Lung (tissue), 11 donors: ENCODE measurements at regions not wholly inside any gene's neighbourhood (a gene's known extent, or its start where the extent isn't known, plus 50 kb on each side); places are given as distances from the start of the nearest gene placed in this dataset.

ENCODE experiments used
- ATAC-seq: fragments of 200-7000 bp; cut with Tn5 transposase; one replicate; pipeline ENCODE4 v1.9.1; 2020; ENCODE audit warnings: moderate number of reproducible peaks; ENCODE audit not compliant: insufficient read depth, low FRiP score
- DNase-seq, 3 donors: peaks; one replicate each; pipeline ENCODE4 v3.0.0-alpha.2; 2013 to 2017
- H3K27ac ChIP-seq, 2 donors: one replicate each; pipeline ENCODE4 v1.5.1; 2013; ENCODE audit warnings: mild to moderate bottlenecking in 2 of 2, moderate library complexity in 2 of 2, control low read depth in 1 of 2, inconsistent platforms in 1 of 2, low read depth in 1 of 2, low read length in 1 of 2
- H3K27me3 ChIP-seq, 3 donors: one replicate each; pipeline ENCODE4 v1.5.1; 2013; ENCODE audit warnings: low read length in 2 of 3; ENCODE audit not compliant: control insufficient read depth in 3 of 3, insufficient read depth in 3 of 3
- H3K36me3 ChIP-seq, 4 donors: one replicate each; pipeline ENCODE4 v1.5.1; 2013; ENCODE audit warnings: low read length in 4 of 4, mild to moderate bottlenecking in 1 of 4, moderate library complexity in 1 of 4; ENCODE audit not compliant: control insufficient read depth in 4 of 4, insufficient read depth in 4 of 4
- H3K4me1 ChIP-seq, 5 donors: one replicate each; pipeline ENCODE4 v1.5.1; 2013; ENCODE audit warnings: low read length in 5 of 5, mild to moderate bottlenecking in 2 of 5, moderate library complexity in 1 of 5; ENCODE audit not compliant: control insufficient read depth in 5 of 5, insufficient read depth in 5 of 5
- H3K4me3 ChIP-seq: one replicate; pipeline ENCODE4 v1.5.1; 2013; ENCODE audit warnings: mild to moderate bottlenecking, control low read depth, moderate library complexity
- H3K9ac ChIP-seq, 2 donors: one replicate each; pipeline ENCODE4 v1.5.1; 2013; ENCODE audit warnings: low read length in 2 of 2, control low read depth in 1 of 2; ENCODE audit not compliant: insufficient read depth in 1 of 2
- H3K9me3 ChIP-seq, 4 donors: one replicate each; pipeline ENCODE4 v1.5.1; 2013; ENCODE audit warnings: low read length in 3 of 4, mild to moderate bottlenecking in 1 of 4, moderate library complexity in 1 of 4; ENCODE audit not compliant: control insufficient read depth in 4 of 4, insufficient read depth in 3 of 4
- WGBS, 2 donors: extraction: QIAGEN DNeasy Blood & Tissue Kit; methylation state at CpG; one replicate each; pipeline ENCODE4 v1.1.7; 2013; 5-methylcytosine and 5-hydroxymethylcytosine counted together
- TF ChIP-seq, protein P1 (sequence below): IDR thresholded peaks from 2 replicates; pipeline ENCODE4 v1.5.1; 2012; ENCODE audit warnings: mild to moderate bottlenecking; ENCODE audit errors: control extremely low read depth, extremely low read depth
- donor health status: control.
- donor health status: control.
- donor health status: Bipolar disorder and iron deficiency.
- donor health status: healthy.
- donor health status: DM: yes; HTN: yes; CAD: no.

DNA sequence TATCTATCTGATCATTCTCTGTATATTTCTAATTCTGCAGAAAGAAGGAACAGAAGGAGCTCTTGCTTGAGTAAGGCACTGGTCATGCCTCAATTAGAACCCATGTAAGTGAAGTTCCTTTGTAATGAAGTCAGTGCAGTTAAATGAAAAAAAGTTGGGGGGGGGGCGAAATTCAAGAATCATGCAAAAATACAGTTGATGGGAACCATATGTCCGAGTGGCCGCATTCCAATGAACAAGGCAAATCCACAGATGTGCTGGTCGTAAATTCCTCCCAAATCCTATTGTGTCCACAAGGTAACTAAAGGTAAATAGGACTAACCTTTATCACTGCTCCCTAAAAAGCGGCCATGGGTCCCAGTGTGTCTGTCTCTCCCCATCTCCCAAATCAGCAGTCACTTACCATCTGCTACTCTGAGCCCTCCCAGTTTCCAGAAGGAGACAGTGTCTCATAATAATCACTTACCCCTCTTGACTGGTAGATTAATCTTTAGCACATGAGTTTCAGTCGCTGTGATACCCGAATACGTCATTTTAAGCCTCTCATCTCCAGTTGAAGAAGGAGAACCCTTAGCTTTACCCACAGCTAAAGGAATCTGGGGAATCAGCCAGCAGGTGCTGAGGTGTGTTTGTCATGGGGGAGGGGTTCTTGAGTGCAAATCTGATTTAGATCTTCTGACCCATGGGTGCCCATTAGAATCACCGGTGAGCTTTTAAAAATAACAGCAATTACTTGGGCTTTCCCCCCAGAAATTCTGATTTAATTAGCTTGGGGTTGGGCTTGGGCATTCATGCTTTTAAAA, 56.3 kb upstream of the EPHB3 start:
- TF ChIP-seq, protein P1, sequence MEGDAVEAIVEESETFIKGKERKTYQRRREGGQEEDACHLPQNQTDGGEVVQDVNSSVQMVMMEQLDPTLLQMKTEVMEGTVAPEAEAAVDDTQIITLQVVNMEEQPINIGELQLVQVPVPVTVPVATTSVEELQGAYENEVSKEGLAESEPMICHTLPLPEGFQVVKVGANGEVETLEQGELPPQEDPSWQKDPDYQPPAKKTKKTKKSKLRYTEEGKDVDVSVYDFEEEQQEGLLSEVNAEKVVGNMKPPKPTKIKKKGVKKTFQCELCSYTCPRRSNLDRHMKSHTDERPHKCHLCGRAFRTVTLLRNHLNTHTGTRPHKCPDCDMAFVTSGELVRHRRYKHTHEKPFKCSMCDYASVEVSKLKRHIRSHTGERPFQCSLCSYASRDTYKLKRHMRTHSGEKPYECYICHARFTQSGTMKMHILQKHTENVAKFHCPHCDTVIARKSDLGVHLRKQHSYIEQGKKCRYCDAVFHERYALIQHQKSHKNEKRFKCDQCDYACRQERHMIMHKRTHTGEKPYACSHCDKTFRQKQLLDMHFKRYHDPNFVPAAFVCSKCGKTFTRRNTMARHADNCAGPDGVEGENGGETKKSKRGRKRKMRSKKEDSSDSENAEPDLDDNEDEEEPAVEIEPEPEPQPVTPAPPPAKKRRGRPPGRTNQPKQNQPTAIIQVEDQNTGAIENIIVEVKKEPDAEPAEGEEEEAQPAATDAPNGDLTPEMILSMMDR: no peak
- DNase-seq: no peak
- no peak for ATAC-seq
- peaks cover 0 to 6% (median 1%) of the 10 kb centered on the region in 3 donors for H3K27me3 ChIP-seq
- H3K9me3 ChIP-seq: peaks cover 0 to 6% (median 4%) of the 10 kb centered on the region in 4 donors
- no peaks in the 10 kb centered on the region for H3K4me1 ChIP-seq
- no peaks in the 10 kb centered on the region for H3K36me3 ChIP-seq
- H3K27ac ChIP-seq: no peak overlapping the region
- 58 to 66% methylated on average over 9 of the region's 9 CpGs for WGBS, 2 donors
- no peak overlapping the region for H3K4me3 ChIP-seq
- H3K9ac ChIP-seq: no peak overlapping the region

DNA sequence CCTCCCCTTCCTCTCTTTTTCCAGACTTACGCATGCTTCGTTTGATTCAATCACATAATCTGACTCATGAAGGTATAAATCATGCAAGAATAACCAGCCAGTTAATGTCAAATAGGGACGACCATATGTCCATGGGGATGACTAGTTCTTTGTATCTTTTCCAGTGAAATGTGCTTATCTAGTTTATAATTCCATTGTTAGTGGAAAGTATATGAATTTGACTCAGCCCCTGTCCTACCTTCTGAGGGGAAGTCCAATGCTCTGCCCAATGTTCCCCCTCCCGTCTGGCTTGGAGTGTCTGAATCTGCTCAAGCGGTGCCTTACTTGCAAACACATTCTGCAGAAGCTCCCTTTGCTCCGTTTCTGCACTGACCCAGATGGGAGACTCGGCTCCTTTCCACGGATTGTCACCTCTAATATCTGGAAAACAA, 55.0 kb upstream of the EPHB3 start:
- TF ChIP-seq, protein P1: no peak
- DNase-seq (no peak), ATAC-seq (no peak)
- H3K9ac ChIP-seq: no peak overlapping the region
- H3K4me1 ChIP-seq: no peaks in the 10 kb centered on the region
- H3K27ac ChIP-seq: no peak overlapping the region
- H3K9me3 ChIP-seq: peaks cover 0 to 7% (median 4%) of the 10 kb centered on the region in 4 donors
- no peak overlapping the region for H3K4me3 ChIP-seq
- WGBS, 2 donors: 72 to 76% methylated on average over 8 of the region's 8 CpGs
- H3K27me3 ChIP-seq: peaks cover 0 to 9% (median 6%) of the 10 kb centered on the region in 3 donors
- H3K36me3 ChIP-seq: no peaks in the 10 kb centered on the region

DNA sequence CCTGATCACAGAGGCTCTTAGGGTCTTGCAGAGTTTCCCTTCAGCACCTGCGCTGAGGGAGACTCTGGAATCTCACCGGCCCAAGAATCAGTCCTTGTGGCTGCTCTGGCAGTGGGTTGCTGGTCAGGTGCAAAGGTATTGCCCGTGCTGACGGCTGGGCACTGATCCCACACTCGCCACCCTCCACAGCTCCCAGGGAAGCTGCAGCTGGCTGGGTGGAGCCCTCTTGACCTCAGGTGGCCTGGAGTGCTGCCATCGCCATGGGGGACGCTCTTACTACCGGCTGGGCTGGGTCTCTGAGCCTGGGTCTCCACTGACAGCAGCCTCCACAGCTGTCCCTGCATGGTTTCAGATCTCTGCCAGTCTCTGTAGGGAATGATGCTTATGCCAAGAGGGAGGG, 52.6 kb upstream of the EPHB3 start:
- peaks cover 0 to 2% (median 0%) of the 10 kb centered on the region in 4 donors for H3K9me3 ChIP-seq
- peaks cover 0 to 30% (median 24%) of the 10 kb centered on the region in 3 donors for H3K27me3 ChIP-seq
- no peak overlapping the region for H3K27ac ChIP-seq
- no peak for ATAC-seq
- 66 to 80% methylated on average over 8 of the region's 8 CpGs for WGBS, 2 donors
- no peaks in the 10 kb centered on the region for H3K36me3 ChIP-seq
- TF ChIP-seq, protein P1: no peak
- H3K4me3 ChIP-seq: no peak overlapping the region
- no peak overlapping the region for H3K9ac ChIP-seq
- peaks cover 0 to 7% (median 0%) of the 10 kb centered on the region in 5 donors for H3K4me1 ChIP-seq
- no peak for DNase-seq
